ENCODE measurements at regions not wholly inside any gene's neighbourhood (a gene's known extent, or its start where the extent isn't known, plus 50 kb on each side); places are given as distances from the start of the nearest gene placed in this dataset.

DNA sequence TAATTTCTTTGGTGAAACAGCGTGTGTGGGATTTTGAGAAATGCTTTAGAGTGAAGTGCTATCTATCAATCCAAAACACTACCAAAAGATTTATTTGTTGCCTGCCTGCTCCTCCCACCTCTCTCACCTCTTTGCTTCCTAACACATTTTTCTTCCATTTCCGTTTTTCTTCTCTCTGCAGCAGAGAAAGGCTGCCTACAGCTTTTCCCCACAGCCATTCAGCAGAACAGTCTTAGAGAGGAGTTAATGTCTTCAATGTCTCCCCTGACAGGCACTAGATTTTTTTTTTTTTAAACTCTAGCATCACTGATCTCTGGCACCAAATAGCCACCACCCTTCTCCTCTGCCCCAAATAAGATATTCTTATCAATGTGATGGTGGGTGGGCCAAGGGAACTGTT, 327.8 kb upstream of the MAN1A1 start:
- Histone ChIP-seq H3K27me3 (ENCODE audit: insufficient read depth, poor library complexity, severe bottlenecking) (no peaks in the 10 kb centered on the region), H3K4me3 (replicated peaks; ENCODE audit: insufficient read depth, low read length) (no peak overlapping the region), H3K27ac (replicated peaks) (no peak overlapping the region)
- TF ChIP-seq, protein P1, sequence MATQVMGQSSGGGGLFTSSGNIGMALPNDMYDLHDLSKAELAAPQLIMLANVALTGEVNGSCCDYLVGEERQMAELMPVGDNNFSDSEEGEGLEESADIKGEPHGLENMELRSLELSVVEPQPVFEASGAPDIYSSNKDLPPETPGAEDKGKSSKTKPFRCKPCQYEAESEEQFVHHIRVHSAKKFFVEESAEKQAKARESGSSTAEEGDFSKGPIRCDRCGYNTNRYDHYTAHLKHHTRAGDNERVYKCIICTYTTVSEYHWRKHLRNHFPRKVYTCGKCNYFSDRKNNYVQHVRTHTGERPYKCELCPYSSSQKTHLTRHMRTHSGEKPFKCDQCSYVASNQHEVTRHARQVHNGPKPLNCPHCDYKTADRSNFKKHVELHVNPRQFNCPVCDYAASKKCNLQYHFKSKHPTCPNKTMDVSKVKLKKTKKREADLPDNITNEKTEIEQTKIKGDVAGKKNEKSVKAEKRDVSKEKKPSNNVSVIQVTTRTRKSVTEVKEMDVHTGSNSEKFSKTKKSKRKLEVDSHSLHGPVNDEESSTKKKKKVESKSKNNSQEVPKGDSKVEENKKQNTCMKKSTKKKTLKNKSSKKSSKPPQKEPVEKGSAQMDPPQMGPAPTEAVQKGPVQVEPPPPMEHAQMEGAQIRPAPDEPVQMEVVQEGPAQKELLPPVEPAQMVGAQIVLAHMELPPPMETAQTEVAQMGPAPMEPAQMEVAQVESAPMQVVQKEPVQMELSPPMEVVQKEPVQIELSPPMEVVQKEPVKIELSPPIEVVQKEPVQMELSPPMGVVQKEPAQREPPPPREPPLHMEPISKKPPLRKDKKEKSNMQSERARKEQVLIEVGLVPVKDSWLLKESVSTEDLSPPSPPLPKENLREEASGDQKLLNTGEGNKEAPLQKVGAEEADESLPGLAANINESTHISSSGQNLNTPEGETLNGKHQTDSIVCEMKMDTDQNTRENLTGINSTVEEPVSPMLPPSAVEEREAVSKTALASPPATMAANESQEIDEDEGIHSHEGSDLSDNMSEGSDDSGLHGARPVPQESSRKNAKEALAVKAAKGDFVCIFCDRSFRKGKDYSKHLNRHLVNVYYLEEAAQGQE (IDR thresholded peaks at IDR 0.05; ENCODE audit: insufficient replicate concordance, low read depth), result no peak
- TF ChIP-seq GABPA (IDR thresholded peaks at IDR 0.05; ENCODE audit: low read depth), result no peak
- TF ChIP-seq POLR2AphosphoS5 (IDR thresholded peaks at IDR 0.05; ENCODE audit: low read depth), result no peak
- TF ChIP-seq, protein P2, sequence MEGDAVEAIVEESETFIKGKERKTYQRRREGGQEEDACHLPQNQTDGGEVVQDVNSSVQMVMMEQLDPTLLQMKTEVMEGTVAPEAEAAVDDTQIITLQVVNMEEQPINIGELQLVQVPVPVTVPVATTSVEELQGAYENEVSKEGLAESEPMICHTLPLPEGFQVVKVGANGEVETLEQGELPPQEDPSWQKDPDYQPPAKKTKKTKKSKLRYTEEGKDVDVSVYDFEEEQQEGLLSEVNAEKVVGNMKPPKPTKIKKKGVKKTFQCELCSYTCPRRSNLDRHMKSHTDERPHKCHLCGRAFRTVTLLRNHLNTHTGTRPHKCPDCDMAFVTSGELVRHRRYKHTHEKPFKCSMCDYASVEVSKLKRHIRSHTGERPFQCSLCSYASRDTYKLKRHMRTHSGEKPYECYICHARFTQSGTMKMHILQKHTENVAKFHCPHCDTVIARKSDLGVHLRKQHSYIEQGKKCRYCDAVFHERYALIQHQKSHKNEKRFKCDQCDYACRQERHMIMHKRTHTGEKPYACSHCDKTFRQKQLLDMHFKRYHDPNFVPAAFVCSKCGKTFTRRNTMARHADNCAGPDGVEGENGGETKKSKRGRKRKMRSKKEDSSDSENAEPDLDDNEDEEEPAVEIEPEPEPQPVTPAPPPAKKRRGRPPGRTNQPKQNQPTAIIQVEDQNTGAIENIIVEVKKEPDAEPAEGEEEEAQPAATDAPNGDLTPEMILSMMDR (IDR thresholded peaks at IDR 0.05; ENCODE audit: insufficient read depth, low read length), result no peak
- TF ChIP-seq SPI1 (IDR thresholded peaks at IDR 0.05; ENCODE audit: borderline replicate concordance, low read depth), result no peak
- no peak for DNase-seq (ENCODE audit: low read depth in 1 of 2, low spot score in 1 of 2)

DNA sequence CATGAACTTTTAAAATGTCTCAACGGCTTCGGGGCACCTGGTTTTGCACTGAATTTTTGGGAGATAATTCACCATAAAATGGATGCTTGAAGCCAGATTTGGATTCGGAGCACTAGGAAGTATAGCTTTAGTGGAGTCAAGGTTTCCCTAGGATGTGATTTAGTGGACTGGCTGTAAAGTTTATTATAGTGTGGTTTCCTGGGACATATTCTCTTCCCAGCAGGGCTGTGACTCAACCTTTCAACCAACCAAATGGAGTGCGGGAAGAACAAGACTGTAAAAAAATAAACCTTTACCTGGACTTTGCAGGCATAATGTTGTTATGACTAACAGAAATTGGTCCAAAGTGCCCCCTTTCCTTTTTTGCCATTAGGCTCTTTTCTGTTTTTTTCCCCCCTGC, 327.4 kb upstream of the MAN1A1 start:
- Histone ChIP-seq H3K27me3 (ENCODE audit: insufficient read depth, poor library complexity, severe bottlenecking) (no peaks in the 10 kb centered on the region), H3K27ac (replicated peaks) (no peak overlapping the region), H3K4me3 (replicated peaks; ENCODE audit: insufficient read depth, low read length) (no peak overlapping the region)
- DNase-seq (ENCODE audit: low read depth in 1 of 2, low spot score in 1 of 2), result no peak
- no peak for TF ChIP-seq GABPA (IDR thresholded peaks at IDR 0.05; ENCODE audit: low read depth)
- TF ChIP-seq, protein P2 (IDR thresholded peaks at IDR 0.05; ENCODE audit: insufficient read depth, low read length), result no peak
- TF ChIP-seq, protein P1 (IDR thresholded peaks at IDR 0.05; ENCODE audit: insufficient replicate concordance, low read depth), result no peak
- TF ChIP-seq POLR2AphosphoS5 (IDR thresholded peaks at IDR 0.05; ENCODE audit: low read depth), result no peak
- TF ChIP-seq SPI1 (IDR thresholded peaks at IDR 0.05; ENCODE audit: borderline replicate concordance, low read depth), result no peak

DNA sequence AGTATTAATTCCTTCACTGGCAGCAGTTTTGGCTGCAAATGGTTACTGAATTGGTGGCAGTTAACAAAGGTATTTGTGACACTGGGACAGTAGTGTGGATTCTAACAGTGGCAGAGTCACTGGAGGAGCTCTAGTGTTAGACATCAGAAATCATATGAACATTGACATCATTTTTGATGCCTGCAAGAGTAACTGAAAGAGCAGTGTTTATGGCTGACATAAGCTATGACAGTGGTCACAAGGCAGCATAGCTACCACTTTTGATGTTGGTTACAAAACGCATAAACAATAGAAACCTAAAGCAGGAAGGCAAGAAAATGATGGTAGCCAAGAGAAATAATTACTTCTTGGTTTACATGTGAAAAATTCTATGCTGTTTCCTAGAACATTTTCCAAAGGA, 326.7 kb upstream of the MAN1A1 start:
- TF ChIP-seq GABPA (IDR thresholded peaks at IDR 0.05; ENCODE audit: low read depth) (no peak), POLR2AphosphoS5 (IDR thresholded peaks at IDR 0.05; ENCODE audit: low read depth) (no peak), SPI1 (IDR thresholded peaks at IDR 0.05; ENCODE audit: borderline replicate concordance, low read depth) (no peak)
- TF ChIP-seq, protein P1 (IDR thresholded peaks at IDR 0.05; ENCODE audit: insufficient replicate concordance, low read depth), result no peak
- TF ChIP-seq, protein P2 (IDR thresholded peaks at IDR 0.05; ENCODE audit: insufficient read depth, low read length), result no peak
- no peak overlapping the region for H3K4me3 ChIP-seq (replicated peaks; ENCODE audit: insufficient read depth, low read length)
- no peaks in the 10 kb centered on the region for H3K27me3 ChIP-seq (ENCODE audit: insufficient read depth, poor library complexity, severe bottlenecking)

More for the DNA sequence above, 326.7 kb upstream of the MAN1A1 start:
- DNase-seq (ENCODE audit: low read depth in 1 of 2, low spot score in 1 of 2), result no peak
- no peak overlapping the region for H3K27ac ChIP-seq (replicated peaks)

All from HL-60 (cell line).